HG02623 (cell line): ENCODE measurements at regions not wholly inside any gene's neighbourhood (a gene's known extent, or its start where the extent isn't known, plus 50 kb on each side); places are given as distances from the start of the nearest gene placed in this dataset.
"Not testable (repeated sequence)": the region's sequence is repeated elsewhere in the genome, so short reads cannot be mapped to it uniquely, and the experiment has no call there.

ENCODE experiments used
- ATAC-seq: cut with Tn5 transposase; IDR thresholded peaks from one replicate; pipeline ENCODE4 v1.9.1; 2021; ENCODE audit warnings: moderate library complexity; ENCODE audit not compliant: unreplicated experiment

DNA sequence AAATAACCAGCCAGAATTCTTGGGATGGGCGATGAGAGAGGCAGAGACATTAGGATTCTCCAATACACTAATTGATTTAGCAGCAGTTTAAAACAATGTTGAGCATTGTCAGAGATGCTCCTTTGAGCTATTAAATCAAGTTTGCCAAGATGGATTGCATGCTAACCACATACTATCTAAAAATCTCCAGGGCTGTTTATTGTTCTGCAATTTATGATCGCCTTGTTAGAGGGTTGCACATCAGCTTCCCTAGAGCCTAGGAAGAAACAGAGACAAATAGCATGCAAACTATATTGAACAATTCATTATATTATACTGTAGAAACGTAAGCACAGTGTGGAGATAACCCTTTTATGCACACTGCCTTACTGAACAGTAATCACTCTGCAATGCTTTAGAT lies 599.9 kb downstream of the SOX5 start:
- no peak for ATAC-seq

DNA sequence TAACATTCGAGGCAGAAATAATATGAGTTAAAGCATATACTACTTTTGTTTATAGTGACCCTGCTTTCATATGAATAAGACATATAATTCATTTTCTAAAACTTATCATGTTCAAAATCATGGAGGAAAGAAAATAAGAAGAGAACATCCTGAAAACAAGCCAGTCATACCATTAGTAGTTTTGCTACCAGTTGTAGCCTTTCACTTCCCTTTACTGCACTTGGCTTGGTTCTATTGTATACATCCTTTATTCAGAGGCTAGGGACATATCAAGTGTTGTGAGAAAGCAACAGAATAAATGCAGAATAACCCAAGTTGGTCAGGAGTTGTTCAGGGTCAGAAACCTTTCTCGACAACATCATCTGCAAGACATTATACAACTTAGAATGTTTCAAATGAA lies 598.7 kb downstream of the SOX5 start:
- ATAC-seq = peak; percentile 83

DNA sequence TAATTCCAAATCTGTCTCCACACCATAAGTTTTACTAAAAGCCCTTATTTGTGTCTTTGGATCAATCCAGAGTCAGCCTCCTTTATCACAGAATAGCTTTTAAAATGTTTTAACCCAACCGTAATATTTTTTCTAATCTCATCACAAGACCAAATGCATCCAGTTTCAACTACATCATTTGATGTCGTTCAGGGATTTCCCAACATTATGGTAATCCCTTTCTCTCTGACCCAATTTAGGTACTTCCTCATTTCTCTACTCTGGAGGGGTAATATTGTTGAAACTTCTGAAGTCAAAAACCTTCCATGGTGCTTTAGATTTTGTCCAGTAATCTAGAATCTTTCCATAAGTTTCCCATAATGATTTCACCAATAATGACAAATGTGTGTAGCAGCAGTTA lies 596.8 kb downstream of the SOX5 start:
- no peak for ATAC-seq

DNA sequence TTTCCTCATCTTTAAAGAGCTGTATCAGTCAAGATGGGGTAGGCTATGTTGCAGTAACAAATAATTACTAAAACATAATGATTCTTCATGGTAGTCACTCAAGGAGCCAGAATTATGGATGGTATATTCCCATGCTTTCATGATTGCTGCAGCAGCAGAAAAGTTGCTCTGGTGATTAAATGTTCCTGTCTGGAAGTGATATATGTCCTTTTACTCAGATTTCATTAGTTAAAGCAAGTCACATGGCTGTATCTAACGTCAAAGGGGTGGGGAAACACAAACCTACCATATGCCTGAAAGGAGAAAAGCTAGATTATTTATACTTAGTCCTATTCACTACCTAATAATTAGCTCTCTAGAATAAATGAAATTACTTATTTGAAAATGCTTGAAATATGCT lies 594.7 kb downstream of the SOX5 start:
- no peak for ATAC-seq

DNA sequence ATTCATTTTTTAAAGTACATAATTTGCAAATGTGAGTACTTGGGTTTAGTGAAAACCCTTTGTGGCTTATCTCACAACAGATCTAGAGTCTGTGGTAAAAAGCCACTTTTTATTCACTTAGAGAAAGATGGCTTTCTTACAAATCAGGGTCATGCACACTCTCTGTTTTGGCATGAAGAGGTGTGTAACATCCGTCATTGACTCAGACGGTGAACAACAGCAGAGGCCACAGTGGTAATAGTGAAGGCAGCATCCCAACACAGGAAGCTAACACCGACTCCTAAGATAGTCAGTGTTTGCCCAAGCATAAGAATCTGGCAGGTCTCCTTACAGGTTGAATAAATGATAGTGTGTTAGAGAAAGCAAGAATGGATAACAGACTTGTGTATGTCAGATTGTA lies 593.0 kb downstream of the SOX5 start:
- no peak for ATAC-seq

DNA sequence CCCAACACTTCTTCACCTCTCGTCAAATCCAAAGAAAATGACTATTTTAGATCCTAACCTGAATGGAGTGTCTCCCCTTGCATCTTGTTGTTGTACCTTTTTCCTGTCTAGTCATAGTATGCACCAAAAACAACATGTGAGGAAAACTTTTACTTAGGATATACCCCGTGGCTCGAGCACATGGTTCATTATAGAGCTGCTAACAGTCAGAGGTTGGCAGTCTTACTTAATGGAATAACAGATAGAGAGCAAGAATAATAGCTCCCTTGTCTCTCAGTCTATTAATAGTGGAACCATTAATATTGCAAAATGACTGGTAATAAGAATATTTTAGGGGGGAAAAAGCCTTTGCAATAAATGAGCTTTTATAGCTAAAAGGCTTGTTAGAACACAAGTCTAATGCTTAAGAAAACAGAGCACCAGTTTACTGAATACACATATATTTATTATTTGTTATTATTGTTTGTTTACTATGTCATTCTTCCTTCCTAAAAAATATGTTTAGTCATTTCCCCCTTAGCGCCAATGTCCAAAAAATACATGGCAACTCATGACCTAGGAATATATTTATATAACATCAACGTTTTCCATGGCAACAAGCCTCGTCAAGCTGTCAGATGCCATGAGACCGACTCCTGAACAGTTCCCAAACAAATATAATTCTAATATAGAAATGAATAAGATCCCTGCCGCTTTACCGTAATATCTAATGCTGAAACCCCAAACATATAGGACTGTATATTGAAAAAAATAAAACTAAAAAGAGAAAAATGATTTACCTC lies 592.4 kb downstream of the SOX5 start:
- no peak for ATAC-seq

DNA sequence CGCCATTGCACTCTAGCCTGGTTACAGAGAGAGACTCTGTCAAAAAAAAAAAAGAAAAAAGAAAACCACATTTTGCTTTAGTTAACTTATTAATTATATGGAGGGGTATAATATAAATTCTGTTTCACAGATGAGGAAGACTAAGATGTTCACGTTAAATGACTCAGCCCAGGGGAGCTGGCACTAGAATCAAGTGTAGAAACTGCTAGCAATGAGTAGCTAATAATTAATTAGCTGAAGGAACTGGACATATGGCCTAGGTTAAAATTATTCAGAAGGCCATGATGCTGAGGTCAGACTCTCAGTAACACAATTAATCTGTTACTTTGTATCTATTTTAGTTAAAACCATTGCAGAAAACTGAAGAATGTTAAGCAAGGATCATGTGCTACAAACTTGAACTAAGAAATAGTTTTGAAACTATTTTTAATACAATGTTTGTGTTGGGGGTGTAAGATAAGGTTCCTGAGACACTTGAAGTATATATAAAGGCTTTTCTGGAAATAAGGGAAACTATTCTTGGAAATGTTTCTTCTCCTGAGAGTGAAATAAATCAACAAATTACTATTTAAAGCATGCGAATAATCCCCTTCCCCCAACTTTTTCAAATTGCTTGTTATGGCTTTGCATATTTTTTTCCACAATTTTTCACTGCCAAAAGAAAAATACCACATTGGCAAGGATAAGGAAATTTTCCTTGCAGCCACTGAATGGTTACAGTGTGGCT lies 589.3 kb downstream of the SOX5 start:
- ATAC-seq = no peak

DNA sequence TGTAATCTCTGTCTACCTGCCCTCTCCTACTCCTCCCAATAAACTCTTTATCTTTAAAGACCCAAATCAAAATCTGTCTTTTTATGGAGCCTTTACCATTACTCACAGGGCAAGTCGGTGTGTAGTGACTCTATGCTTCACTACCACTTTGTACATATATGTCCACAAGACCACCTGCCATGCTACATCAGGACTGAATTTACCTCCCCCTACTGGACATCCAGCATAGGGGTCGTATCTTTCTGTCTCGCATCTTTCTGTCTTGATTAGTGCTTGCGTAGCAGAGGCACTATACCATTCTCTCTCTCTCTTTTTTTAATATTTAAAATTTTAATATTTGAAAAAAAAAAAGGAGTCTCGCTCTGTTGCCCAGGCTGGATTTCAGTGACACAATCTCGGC lies 587.5 kb downstream of the SOX5 start:
- no peak for ATAC-seq

DNA sequence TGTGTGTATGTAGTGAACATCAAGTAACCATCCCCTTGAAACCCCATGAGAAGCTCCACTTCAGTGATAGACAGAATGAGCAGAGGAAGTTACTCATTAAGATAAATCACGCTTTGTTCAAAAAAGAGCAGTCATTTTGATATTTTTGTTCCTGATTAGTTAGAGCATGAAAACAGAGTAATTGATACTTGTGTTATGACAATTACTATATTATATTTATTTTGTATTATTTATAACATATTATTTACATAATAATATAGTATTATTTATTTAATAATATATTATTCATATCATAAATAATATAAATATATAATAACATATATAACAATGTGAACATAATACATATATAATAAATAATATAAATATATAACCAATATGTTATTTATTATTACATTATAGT lies 580.9 kb downstream of the SOX5 start:
- ATAC-seq = no peak

DNA sequence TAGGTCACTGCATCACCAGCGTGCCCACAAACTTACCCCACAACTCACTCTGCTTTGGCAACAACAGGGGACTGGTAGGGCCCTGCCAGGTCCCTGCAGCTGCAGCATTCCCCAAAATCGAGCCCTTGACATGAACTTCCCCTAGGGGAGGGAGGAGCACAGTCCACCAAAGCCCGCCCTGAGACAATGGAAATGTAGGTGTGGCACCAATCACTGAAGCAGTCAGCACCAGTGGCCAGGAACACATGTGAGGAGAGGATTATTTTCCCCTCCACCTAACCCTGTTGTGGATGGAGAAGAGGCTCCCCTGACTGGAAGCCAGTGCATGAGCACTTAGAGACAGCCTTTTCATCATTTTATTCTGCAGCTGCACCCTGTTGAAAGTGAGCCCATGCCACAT lies 573.8 kb downstream of the SOX5 start:
- ATAC-seq = no peak

DNA sequence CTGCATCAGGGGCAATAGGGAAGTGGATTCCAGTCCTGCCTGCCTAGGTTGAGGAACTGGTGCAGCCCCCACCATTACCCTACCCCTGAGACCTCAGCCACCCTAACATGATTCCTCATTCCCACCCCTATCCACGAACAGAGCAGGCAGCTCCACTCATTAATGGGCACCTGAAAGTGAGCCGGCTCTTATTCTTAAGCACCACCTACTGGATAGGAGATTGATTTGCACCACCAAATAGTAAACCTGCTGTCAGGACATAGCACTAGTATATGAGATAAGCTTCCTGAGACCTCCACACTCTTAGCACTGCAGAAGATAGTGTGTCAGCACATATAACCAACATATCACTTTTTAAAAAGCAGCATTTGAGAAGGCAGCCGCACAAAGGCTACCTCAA lies 573.2 kb downstream of the SOX5 start:
- no peak for ATAC-seq

DNA sequence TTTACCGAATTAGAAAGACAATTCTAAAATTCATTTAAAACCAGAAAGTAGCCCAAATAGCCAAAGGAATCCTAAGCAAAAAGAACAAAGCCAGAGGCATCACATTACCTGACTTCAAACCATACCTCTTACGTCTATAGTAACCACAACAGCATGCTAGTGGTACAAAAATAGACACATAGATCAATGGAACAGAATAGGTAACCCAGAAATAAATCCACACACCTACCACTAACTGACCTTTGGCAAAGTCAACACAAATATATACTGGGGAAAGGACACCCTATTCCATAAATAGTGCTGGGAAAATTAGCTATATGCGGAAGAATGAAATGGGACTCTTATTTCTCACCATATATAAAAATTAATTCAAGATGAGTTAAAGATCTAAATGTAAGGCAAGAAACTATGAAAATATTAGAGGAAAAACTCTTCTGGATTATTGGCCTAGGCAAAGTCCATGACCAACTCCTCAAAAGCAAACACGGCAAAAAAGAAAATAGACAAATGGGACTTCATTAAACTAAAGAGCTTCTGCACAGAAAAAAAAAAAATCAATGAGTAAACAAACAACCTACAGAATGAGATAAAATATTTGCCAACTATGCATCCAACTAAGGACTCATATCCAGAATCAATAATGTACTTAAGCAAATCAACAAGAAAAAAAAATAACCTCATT lies 568.9 kb downstream of the SOX5 start:
- ATAC-seq = no peak

DNA sequence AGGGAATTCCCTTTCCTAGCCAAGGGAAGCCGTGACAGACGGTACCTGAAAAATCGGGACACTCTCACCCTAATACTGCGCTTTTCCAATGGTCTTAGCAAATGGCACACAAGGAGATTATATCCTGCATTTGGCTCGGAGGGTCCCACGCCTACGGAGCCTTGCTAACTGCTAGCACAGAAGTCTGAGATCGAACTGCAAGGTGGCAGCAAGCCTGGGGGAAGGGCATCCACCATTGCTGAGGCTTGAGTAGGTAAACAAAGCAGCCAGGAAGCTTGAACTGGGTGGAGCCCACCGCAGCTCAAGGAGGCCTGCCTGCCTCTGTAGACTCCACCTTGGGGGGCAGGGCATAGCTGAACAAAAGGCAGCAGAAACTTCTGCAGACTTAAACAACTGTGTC lies 560.6 kb downstream of the SOX5 start:
- ATAC-seq = not testable (repeated sequence)

DNA sequence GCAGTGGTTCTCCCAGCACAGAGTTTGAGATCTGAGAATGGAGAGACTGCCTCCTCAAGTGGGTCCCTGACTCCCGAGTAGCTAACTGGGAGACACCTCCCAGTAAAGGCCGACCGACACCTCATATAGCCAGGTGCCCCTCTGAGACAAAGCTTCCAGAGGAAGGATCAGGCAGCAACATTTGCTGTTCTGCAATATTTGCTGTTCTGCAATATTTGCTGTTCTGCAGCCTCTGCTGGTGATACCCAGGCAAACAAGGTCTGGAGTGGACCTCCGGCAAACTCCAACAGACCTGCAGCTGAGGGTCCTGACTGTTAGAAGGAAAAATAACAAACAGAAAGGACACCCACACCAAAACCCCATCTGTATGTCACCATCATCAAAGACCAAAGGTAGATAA lies 560.2 kb downstream of the SOX5 start:
- ATAC-seq = not testable (repeated sequence)

DNA sequence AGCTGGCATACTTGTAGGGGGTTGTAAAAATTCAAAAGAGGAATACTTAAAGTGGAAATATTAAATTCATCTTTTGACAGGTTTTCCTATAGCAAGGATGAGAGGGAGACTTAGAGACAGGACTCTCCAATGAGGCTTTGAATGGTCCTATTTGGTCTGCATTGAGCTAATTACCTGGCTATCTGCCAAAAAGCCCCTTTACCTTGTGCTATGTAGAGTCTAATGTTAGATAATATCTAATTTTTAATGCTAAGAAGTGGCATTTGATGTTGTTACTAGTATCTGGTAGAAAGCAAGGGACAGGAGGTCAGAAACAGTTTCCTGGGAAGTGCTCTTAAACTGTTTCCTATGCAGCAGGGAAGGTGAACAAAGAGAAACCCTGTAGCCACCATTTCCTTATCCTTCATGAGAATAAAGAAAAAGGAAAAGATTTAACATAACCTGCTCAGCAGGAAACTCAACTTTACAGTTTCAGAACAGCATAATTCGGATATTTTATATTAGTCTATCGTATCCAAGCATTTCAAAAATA lies 550.0 kb downstream of the SOX5 start:
- no peak for ATAC-seq

DNA sequence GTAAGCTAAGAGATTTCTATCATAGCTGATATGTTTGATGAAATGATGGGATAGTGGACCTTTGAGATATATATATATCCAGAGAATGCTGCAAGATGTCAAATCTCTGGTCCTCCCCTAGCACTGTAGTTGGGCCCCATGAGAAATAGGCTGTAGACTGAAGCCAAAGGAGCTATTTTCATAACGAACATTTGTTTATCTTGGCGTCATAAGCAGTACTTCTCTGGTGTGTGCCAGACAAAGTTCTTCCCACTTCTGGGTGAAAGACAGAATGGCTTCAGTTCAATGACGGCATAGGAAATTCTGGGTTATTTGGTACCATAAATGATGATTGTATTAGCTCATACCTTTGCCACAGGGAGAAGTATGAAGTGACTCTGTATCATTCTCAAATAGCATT lies 534.3 kb downstream of the SOX5 start:
- ATAC-seq = no peak

DNA sequence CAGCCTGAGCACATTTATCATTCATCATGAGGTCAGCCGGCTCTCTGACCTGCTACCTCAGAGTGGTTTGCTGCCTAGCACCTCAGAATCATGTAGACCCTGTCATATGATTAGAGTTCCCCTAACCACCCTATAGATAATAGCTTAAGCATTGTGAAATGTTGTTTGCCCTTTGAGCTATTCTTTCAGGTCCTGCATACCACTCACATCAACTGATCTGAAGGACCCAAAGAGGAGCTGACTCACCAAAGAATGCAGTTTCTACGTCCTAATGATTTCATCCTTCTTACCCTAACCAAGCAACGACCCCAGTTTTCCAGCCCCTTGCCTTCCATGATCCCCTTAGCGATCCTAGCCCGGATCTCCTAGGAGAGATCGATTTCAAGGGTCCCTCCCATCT lies 527.9 kb downstream of the SOX5 start:
- no peak for ATAC-seq

DNA sequence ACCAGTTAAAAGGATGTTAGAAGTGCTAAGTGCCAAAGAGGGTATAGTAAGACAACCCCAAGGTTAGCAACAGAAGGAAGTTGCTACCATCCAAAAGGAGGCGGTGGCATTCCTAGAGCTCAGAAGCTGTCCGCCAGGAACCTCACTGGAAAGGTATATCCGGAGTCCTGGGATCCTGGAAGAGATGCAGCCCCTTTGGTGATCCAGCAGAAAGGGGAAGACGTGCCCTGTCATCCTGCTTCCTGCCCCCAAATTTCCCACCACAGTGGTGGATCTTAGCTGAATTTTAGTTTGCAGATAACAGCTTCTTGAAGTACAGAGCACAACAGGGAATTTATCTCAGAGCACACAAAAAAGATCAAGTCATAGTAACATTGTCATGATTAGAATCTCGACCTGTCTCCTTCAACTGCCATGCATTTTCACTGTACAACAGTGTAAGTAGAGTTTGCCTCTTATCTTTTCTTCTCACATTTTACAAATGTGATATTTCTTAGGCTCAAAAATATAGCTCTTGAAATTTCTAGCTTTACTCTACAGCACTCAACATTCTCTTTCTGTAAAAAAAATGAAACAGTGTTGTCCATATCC lies 526.3 kb downstream of the SOX5 start:
- no peak for ATAC-seq

DNA sequence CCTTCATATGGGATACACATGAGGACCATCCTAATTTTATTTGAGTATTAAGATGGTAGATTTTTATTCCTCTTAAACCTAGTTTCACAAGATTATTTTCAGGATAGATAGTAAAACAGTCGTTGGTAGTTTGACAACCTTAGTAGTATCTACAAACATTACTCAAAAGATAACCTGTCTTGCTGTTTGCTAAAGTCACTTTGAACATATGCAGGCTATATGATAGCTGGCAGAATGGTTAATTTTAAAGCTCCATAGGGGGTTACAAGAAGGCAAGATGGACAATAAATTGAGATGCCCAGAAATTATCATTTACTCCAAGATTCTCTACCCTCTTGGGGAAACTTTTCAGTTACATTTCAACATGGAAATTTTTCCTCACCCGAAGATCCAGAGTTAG lies 525.7 kb downstream of the SOX5 start:
- ATAC-seq = no peak

DNA sequence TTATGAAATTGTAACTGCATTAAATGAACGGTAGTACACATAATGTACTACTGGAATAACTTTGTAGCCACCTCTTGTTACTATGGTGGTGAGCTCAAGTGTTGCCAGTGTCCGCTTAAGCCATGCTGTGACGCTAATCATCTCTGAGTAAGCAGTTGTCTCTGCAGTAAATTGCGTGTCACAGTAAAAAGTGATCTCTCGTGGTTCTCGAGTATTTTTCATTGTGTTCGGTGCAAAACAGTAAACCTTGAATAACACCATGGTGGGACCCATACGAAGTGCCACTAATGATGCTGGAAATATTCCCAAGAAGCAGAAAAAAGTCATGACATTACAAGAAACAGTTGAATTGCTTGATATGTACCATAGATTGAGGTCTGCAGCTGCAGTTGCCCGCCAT lies 524.8 kb downstream of the SOX5 start:
- no peak for ATAC-seq

DNA sequence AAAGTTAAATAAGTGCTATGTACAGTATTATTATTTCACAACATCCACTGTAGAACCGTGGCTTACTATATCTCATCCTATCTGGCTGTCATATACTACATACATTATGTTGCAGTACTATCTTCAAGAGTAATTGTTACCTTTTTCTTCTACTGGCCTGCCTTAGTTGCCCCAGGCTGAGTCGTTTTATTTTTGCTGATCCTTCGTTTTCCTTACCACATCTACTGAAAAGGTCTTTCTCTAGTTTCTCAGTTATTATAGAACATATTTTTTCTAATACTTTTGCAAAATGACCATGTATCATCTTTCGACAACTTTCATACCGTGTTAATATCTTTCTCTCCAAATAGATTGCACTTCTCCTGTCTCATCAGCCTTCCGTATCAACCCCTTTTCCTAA lies 523.1 kb downstream of the SOX5 start:
- ATAC-seq = no peak
